DMS79 (cell line): ENCODE measurements at regions not wholly inside any gene's neighbourhood (a gene's known extent, or its start where the extent isn't known, plus 50 kb on each side); places are given as distances from the start of the nearest gene placed in this dataset.

Source experiments
- DNase-seq: peaks from one replicate; lab custom pipeline; 2025; lab: John Stamatoyannopoulos, UW

- no peak for DNase-seq
These were observed 75.6 kb upstream of the BCL11B start for GRCh38 chr14:99347561-99347960.

- no peak for DNase-seq
These were observed 74.6 kb upstream of the BCL11B start for GRCh38 chr14:99346470-99347080.

GRCh38 chr14:99345472-99345871 is 73.5 kb upstream of the BCL11B start:
- DNase-seq, result no peak

DNA sequence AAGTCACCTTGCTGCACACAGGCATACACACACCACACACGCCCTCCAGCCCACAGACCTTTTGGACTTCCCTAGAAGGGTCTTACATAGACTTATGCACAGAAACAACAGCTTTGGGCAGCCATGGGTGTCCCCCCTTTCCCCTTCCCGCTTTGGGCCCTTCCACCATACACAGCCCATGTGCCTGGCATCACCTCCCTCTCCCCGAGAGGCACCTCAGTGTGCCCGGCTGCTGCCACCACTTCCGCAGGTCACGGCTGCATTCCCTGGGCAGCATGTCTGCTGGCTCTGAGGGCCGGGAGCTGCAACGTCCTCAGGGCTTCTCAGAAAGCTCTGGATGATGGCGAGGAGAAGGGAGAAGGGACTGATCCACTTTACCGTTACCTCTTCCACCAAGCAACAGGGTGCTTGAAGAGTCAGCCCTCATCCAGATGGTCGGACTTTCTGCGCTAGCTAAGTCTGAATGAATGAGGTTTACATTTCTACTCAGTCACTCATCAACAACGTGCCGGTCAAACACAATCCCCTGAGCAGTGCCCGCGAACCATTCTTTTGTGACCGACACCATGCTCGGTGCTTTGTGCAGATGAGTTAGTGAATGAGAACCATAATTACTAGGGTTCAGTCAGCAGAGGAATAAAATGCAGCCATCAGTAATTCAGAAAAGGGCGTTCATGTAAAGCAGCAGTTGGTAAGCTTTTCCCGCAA is 72.2 kb upstream of the BCL11B start:
- DNase-seq, result no peak

DNA sequence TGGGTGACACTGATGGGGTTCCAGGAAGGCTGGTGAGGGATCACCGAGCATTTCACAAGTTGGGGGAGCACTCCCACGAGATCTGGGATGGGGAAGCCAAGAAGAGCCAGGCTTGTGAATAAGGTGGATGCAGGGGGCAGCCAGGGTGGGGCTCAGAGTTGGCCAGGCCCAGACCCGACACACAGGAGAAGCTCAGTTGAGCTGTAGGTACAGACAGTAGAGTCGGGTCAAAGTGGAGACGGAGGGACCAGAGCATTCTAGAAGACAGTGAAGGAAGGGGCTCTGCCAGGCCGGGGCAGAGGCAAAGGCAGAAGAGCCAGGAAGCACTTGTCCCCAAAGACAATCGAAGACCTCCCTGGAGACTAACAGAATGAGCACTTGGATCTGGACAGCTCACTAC is 70.9 kb upstream of the BCL11B start:
- no peak for DNase-seq

DNA sequence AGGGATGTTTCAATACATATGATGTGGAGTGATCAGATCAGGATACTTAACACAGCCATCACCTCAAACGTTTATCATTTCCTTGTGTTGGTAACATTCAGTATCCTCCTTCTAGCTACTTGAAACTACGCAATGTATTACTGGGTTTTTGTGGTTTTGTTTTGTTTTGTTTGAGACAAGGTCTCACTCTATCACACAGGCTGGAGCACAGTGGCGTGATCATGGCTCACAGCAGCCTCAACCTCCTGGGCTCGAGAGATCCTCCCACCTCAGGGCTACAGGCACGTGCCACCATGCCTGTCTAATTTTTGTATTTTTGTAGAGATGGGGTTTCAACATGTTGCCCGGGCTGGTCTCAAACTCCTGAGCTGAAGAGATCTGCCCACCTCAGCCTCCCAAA is 70.2 kb upstream of the BCL11B start:
- DNase-seq, result no peak

DNA sequence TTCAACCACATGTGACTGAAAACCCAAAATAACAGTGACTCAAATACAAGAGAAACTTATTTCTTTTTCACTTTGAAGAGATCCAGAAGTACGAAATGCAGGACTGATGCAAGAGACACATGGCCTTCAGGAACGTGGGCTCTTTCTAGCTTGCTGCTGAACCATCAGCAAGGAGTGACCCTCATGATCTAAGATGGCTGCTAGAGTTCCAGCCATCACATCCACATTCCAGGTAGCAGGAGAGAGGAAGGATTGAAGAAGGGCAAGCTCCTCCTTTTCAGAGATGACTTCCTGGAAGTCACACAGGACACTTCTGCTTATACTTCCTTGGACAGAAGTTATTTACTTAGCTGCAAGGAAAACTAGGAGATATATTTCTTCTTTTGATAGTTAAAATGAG is 67.6 kb upstream of the BCL11B start:
- no peak for DNase-seq

DNA sequence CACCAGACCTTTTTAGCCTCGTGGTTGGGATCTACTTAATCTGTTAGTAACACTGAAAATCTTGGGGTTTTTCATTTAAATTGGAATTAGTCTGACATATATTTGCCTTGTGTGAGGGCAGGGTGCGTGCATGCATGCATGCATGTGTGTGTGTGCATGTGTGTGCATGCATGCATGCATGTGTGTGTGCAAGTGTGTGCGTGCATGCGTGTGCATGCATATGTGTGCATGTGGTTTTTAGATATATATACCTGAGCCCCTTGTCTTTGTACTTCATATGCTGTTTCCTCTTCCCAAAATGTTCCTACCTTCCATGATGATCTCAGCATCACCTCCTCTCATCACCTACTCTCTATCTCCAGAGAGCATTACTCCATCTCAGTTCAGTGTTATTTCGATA is 66.3 kb upstream of the BCL11B start:
- DNase-seq, result no peak

- DNase-seq, result peak; percentile 64
These were observed 62.0 kb upstream of the BCL11B start for GRCh38 chr14:99333841-99334635.

DNA sequence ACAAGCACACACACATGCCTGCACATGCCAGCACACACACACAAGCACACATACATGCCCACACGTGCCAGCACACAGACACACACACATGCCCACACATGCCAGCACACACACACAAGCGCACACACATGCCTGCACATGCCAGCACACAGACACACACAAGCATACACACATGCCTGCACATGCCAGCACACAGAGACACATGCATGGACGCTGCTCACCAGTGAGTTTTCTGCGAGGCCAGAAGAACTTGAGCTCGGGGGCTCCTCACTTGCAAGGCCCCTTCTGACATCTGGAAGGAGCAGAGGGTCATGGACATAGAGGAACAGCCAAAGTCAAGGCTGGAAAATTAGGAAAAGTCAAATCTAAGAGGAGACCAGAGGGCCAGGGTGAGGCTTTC is 61.2 kb upstream of the BCL11B start:
- no peak for DNase-seq

- no peak for DNase-seq
These were observed 59.8 kb upstream of the BCL11B start for GRCh38 chr14:99331811-99332210.

DNA sequence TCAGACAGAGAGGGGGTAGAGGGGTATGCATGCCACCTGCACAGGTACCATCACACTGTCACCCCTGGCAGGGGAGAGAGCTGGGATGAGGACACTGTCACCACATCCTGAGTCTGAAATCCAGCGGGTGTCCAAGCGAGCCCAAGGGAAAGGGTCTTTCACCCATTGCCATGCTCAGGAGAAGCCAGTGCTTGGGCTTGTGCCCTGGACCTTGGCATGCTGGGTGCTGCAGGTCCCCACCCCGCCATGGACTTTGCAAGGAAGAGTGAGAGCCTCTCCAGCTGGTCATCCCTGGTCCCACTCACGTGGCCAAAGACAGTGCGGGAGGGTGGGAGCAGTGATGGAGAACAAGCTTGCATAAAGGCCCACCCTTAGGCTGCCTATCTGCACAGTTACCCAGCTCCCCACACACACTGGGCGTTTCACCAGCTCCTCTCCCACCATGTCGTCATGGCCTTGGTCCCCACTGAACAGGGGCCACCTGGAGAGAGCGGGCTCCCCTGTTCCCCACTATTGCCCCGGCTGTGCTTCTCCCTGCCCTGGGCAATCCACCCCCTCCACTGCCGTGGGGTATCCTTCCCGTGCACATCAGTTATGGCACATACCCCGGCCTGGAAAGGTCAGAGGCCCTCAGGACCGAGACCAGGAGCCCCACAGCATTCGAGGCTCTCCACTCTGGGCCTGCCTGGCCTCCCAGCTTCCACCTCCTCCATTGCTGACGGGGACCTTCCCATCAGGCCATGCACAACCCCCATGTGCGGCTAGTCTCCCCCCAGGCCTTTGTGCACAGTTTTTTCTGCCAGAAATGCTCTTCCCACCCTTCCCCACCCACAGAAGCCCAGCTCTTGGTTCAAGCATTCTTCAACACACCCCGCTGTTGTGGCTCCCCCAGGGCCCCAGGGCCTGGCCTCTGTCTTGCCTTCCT is 58.6 kb upstream of the BCL11B start:
- no peak for DNase-seq

DNA sequence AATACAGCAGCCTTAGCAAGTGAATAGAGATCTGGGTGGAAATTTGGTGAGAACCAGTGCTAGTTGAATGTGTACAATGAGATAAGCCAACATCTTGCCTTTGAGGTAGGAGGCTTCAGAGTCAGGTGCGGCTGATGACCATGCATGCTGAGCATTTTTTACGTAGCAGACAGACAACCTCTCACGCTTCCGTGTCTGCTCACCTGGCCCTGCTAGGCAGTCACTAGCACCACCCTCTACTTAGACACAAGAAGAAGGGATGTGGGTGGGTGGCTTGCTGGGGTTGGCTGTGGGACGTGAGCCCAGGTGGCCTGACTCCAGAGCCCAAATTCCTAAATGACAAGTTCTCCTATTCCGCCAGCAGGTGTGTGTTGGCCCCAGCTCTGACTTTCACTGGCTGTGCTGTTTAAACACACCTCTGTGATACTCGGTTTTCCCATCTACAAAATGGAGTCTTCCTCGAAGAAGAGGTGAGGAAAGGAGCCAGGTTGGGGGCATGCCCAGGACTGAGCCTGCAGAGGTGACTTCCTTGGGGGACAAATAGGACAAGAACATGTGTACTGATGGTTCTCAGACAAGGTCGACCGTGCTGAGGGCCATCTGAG is 57.8 kb upstream of the BCL11B start:
- no peak for DNase-seq

DNA sequence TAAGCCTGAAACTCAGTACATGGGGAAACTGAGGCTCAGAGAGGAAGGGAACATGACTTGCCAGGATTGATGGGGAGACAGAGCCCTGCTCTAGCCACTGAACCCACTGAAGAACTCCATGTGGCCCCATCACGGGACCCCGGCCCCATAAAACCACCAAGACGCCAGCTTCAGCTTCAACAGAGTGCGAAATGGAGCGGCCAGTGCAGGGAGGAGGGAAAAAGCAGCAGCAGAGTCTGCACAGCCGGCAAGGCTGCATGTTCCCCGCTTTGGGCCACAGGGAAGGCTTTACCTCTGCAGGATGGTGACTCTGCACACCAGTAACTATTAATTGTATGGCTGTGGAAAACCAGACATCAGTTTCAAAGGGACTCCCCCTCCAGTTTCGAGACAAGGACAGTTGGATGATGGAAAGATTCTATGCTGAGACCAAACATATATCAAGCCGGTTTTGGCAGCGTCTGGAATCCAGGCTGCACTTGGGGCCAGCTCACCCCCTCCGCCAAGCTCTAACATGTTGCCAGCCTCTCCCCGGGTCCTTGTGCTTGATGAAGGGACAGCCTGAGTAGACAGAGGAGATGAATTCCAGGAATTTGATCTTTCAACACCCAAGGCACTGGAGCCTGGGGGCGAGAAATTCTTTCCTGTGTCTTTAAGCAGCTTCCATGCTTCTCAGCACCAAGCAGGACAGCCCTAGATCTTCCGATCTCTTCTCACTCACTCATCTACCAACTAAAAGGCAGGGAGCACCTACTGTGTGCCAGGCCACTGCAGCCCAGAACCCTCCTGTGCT is 55.7 kb upstream of the BCL11B start:
- DNase-seq, result no peak

GRCh38 chr14:99327050-99327449 is 55.1 kb upstream of the BCL11B start:
- DNase-seq, result no peak

DNA sequence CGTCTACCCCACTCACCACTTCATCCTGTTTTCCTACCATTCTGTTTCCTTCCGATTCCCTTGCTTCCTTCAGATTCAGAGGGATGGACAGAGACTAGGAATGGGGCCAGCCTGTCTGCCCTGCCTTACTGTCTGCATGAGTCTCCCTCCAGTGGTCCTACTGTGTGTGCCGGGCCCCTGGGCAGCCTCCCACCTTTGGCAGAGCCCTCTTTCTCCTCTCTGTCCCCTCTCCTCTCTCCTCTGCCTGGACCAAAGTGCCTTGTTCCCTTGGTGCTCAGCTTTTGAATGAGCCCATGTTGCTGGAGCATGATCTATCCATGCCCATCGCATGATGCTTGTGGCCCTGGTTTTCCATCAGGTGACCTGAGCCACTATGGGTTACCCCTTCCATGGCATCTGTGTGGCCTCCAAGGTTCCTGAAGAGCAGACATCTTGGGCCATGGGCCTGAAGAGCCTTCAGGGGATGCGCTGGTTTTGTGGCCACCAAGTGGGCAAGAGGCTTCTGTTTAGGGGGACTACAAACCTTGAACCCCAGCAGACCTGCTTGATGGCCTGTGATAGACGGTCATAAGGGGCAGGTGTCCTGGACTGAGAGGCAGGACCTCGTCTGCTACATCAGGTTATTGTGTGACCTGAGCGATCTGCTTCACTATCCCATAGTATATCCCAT is 54.2 kb upstream of the BCL11B start:
- no peak for DNase-seq

GRCh38 chr14:99325591-99325990 is 53.6 kb upstream of the BCL11B start:
- DNase-seq, result no peak

GRCh38 chr14:99325016-99325415 is 53.0 kb upstream of the BCL11B start:
- DNase-seq, result no peak

- DNase-seq, result no peak
These were observed 52.3 kb upstream of the BCL11B start for GRCh38 chr14:99324291-99324690.

DNA sequence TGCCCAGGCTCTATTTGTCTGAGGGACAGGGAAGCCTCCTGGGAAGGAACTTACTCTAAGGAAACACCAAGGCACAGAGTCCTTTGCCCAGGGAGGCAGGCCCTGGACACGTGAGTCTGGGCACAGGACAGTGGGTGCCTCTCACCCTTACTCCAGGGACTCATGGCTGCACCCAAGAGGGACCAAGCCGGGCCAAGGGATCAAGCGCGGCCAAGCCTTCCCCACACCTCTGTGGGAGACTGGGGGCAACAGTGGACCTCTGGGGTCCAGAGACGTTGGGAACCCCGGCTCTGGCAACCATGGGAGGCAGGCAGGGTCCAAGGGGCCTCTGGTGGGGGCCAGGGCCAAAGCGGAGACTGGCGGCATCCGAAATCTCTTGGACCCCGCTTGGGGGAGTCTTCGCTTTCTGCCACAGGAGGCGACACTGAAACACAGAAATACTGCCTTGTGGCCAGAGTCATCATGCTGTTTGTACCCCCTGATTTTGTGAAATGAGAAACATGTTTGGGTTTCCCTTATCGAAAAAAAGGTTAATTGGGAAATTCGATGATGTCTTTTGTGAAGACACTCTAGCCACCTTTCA is 51.7 kb upstream of the BCL11B start:
- DNase-seq, result no peak
